Cerebellar nuclear complex (tissue), 1 donor: ENCODE measurements at regions not wholly inside any gene's neighbourhood (a gene's known extent, or its start where the extent isn't known, plus 50 kb on each side); places are given as distances from the start of the nearest gene placed in this dataset.
"Not testable (repeated sequence)": the region's sequence is repeated elsewhere in the genome, so short reads cannot be mapped to it uniquely, and the experiment has no call there.

Source experiments
- DNase-seq, 2 experiments: peaks; one replicate each; lab custom pipeline; 2025; lab: John Stamatoyannopoulos, UW

DNA sequence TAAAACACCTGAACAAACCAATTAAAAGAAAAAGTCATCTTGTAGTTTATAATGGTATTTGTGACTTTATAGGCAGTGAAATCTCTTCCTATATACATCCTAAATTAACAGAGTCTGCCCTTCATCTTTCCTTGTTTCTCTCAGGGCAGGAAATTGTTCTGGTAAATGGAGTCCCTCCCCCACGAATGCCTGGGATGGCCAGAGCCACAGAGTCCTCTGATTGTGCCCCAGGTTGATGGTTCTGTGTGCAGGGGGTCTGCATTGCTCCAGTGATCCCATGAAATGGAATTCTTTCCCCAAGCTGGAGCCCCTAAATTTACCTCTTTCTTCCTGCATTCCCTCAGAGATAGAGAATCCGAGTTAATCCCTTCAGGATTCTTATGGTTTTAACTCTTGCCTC is 155.5 kb downstream of the MTX2 start:
- no peak for DNase-seq

DNA sequence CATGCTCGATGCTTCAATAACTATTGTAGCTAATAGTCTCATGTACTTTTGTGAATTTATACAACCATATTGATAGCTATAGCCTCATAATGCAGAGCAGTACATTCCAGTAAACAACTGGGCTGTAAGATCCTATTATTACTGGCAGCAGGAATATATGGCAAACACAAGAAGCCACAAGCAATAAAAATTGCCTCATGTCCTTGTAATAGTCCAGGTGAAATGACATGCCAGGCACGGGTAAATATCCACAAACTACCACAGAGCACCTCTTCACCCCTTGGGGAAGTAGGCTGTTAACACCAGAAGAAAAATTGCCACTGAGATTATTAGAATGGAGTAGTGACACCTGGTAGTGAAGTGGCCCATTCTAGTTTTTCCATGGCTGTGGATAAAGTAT is 158.3 kb downstream of the MTX2 start:
- no peak for DNase-seq

DNA sequence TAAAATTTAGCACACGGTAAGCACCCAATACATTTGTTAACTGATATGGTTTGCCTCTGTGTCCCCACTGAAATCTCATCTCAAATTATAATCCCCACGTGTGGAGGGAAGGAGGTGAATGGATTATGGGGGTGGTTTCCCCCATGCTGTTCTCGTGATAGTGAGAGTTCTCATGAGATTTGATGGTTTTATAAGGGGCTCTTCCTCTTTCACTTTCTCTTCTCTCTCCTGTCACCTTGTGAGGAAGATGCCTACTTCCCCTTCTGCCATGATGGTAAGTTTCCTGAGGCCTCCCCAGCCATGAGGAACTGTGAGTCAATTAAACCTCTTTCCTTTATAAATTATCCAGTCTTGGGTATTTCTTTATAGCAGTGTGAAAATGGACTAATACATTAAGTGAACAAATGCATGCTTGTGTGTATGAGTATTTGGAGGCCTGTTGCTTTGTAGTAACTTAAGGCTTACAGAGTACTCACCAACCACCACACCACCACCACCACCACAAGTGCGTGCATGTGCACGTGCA is 159.8 kb downstream of the MTX2 start:
- DNase-seq = not testable (repeated sequence)

DNA sequence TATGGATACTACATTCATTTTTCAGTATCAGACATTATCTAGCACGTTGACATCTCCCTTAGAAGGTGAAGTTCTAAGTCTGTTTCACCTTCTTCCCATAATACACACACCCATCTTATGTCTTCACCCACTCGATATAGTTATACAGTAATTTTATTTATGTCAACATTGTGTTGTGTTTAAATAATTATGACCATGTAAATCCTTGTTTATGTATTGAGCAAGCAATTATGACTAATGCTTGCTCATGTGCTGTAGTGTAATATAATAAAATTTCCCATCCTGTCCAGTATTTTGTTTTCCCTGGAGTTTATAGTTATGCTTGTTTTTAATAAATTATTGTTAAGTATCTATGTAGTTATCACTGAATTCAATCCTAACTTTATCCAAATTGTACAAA is 163.2 kb downstream of the MTX2 start:
- no peak for DNase-seq

- DNase-seq = no peak
These were observed 166.5 kb downstream of the MTX2 start for GRCh38 chr2:176435729-176436128.

- no peak for DNase-seq
These were observed 174.7 kb downstream of the MTX2 start for GRCh38 chr2:176443946-176444345.

- no peak for DNase-seq
These were observed 176.7 kb downstream of the MTX2 start for GRCh38 chr2:176445956-176446355.

DNA sequence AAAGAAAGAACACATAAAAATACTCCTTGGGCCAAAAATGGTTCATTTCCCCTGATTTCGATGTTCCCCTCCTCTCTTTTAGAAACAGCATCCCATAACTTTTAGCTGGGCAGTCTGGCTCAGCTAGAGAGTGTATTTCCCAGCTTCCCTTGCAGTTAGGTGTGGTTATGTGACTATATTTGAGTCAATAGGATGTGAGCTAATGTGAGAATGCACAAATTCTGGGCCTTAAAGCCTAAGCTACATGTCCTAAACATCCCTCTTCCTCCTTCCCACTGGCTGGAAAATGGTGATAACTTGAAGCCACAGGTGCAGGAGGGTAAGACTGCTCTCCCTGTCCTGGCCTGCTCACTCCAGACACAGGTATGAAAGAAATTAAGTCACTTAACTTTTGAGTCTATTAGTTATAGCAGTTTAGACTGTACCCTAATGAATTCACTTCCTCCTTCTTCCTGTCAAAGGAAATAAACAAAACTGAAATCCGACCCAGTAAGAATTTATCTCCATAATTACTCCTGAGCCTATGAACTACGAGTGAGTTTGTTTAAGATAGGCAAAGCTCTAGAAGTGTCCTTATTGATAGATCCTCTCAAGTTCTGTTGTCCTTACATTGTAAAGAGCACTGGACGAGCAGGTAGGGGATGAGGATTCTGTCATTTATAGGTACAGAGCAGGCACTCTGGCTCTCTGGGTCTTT is 177.6 kb downstream of the MTX2 start:
- no peak for DNase-seq

- no peak for DNase-seq
These were observed 178.4 kb downstream of the MTX2 start for GRCh38 chr2:176447616-176448015.

DNA sequence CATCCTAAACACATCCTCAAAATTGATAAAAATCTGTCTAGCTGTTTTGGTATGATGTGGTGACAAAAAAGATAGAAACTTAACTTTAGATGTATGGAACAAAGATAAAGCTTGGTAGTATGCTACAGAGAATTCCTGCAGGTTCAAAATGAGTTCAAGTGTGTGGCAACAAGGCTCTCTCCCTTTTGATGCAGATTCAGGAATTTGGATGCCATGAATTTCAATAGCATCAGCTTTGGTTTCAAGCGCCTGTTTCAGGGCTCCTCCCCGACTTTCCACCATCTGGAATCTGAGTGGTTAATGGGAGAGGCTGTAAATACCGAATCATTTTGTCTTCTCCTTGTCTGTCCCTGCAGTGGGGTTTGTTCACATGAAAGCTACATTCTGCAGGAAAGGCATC is 180.6 kb downstream of the MTX2 start:
- no peak for DNase-seq

GRCh38 chr2:176453784-176454183 is 184.5 kb downstream of the MTX2 start:
- DNase-seq = no peak

DNA sequence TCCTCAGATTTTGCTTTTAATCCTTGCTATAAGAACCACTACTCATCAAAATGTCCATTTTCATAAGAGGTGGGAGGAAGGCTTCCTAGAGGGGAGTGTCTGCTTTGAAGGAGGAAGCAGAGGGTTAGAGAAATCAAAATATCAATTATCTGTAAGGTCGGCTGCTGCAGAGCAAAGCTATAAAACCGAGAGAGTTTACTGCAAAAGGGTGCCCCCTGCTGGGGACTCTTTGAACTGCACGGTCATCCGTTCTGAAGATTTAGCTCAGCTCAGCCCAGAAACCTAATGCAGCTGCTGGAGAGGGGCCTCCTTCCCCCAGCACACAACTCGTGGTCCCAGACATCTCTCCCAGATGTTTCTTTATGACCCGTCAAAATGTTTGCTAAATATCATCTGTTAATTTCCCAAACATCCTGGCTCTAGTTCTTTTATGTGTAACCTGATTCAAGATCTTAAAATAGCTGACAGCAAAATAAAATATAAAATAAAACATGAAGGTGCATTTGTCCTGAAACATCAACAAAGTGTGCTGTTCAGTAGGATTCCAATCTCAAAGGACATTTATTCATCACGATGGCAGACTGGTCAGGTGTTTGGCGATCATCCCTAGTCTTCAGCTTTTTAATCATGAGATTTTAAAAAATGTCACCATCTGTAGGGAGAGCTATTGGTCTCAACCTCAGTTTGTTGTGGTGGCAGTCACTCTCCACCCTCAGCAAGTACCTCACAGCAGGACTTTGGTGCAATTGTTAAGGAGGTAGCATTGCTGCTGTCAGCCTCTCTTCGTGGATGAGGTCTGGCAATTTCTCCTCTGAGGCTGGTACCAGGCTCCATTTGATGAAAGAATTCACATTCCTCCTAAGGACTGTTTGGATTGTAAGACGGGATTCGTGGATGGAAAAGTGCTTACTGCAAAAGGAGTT is 185.9 kb downstream of the MTX2 start:
- no peak for DNase-seq

GRCh38 chr2:176455816-176456291 is 186.6 kb downstream of the MTX2 start:
- no peak for DNase-seq

- DNase-seq = no peak
These were observed 188.2 kb downstream of the MTX2 start for GRCh38 chr2:176457481-176457880.

GRCh38 chr2:176461098-176461808 is 192.0 kb downstream of the MTX2 start:
- no peak for DNase-seq

DNA sequence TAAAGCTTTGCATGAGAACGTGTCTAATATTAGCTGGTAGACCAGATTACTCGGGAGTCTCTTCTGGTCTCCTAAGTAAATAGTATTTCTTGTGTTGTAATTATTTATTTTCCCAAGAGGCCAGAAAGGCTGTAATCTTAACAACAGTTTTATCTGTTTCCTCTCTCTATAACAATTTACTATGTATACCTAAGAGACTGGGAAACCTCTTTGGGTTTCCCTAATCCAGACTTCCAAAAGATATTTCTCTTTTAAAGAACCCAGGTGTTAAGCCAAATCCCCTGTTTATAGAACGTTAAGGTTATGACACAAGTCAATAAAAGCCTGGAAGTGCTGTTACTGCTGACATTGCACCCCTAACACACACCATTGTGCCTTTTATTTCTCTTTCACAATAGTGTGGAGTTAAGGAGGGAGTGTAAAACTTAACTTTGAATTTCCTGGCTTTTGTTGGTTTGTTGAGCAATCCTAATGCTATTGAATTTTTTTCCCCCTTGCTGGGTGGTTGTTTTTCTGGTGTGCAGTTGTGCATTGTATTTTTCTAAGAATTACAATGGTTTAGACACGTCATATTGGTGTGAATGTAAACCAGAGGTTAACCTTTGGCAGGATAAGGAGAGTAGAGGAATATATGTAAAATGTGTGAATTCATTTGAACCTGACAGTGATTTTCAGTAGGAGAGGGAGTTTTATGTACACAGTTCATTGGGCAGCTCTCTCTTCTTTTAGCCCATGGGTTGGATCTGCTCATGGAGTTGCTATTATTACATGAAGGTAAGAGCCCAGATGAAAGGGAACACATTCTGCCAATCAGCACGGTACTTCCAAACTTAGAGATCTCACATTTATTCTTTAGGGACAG is 192.8 kb downstream of the MTX2 start:
- DNase-seq = no peak

DNA sequence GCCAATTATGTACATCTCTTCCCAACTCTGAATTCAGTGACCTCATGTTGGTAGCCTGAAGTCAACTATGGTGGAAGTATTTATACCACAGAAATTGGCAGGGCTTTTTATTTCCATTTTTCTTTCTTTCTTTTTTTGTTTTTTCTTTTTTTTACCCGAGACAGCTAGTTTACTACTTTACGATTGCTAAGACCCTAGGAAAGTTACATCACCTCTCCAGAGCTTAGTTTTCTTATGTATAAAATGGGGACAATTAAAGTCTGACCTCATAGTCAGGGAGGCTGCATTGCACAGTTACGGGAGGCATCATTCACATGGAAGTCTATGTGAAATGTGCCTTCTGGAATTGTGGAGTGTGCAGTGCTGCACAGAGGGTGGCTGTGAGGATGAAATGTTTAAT is 194.3 kb downstream of the MTX2 start:
- no peak for DNase-seq

DNA sequence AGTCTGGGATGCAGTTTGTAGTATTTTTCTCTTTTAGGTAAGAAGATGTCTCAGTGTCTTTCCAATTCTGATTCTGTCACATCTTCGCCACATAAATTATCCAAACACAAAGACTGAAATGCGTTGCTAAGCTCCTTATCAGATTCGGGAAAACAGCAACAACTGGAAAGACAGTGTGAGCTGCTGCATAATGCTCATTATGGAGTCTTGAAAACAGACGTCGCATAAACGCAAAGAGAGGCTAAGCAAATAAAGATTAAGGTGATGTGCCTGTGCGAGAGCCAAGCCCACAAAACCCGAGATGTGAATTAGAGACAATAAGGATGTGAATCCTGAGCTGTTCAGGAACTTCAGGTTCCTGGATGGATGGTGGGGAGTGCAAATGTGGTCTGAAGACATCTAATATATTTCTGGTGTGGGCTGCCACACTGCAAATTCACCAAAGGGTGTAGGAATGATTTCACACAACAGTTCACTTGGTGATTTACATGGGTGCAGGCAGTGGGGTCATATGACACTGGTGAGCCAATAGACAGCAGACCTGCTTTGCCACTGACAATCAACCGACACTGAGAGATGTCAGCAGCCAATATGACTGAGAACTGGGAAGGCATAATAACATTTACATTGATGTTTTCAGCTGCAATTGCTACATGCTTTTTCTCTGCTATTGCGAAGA is 195.8 kb downstream of the MTX2 start:
- DNase-seq = no peak

DNA sequence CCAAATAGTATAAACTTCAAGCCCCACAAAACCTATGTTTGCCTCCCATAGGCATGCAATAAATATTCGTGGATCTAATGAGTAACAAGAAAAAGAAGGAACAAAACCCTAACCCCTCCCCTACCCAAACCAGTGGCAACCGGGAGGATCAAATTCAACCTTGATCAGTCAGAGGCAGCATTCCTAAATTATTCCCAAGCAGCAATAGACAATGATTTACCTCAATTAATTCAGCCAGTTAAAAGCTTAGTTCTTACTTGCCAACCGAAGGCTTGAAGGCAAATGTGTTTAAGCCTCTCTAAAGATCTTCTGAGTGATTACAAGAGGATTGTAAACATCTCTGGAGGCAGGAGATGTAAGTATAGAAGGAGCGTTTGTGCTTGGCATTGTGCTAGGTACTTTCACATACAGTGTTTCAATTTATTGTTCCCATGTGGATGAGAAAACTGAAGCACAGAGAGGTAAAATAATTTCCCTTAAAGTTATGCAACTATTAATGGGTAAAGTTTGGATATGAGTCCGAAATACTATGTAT is 197.7 kb downstream of the MTX2 start:
- DNase-seq = no peak

GRCh38 chr2:176467595-176467994 is 198.4 kb downstream of the MTX2 start:
- no peak for DNase-seq
